Activated T-helper 1 cell treated with Interleukin-2 at 50 U/mL for 16 hours (primary cell): ENCODE measurements at regions not wholly inside any gene's neighbourhood (a gene's known extent, or its start where the extent isn't known, plus 50 kb on each side); places are given as distances from the start of the nearest gene placed in this dataset.

Experiments
- DNase-seq: peaks from one replicate; pipeline ENCODE4 v3.0.0-alpha.2; 2020; ENCODE audit warnings: low read depth

- DNase-seq, result no peak
Observed at GRCh38 chr9:79264511-79265355, 307.0 kb upstream of the TLE4 start.

GRCh38 chr9:79266986-79267385 lies 304.8 kb upstream of the TLE4 start:
- no peak for DNase-seq

- no peak for DNase-seq
Observed at GRCh38 chr9:79268806-79269205, 303.0 kb upstream of the TLE4 start.

- no peak for DNase-seq
Observed at GRCh38 chr9:79273311-79273710, 298.5 kb upstream of the TLE4 start.

- no peak for DNase-seq
Observed at GRCh38 chr9:79279356-79279755, 292.4 kb upstream of the TLE4 start.

- DNase-seq, result no peak
Observed at GRCh38 chr9:79280691-79281090, 291.1 kb upstream of the TLE4 start.

GRCh38 chr9:79284081-79284480 lies 287.7 kb upstream of the TLE4 start:
- no peak for DNase-seq

GRCh38 chr9:79286992-79287707 lies 284.6 kb upstream of the TLE4 start:
- DNase-seq, result no peak

- DNase-seq, result no peak
Observed at GRCh38 chr9:79287708-79288290, 284.0 kb upstream of the TLE4 start.

- no peak for DNase-seq
Observed at GRCh38 chr9:79289856-79290255, 281.9 kb upstream of the TLE4 start.

- DNase-seq, result no peak
Observed at GRCh38 chr9:79292731-79293280, 279.0 kb upstream of the TLE4 start.

- no peak for DNase-seq
Observed at GRCh38 chr9:79300068-79300467, 271.7 kb upstream of the TLE4 start.

GRCh38 chr9:79301085-79301484 lies 270.7 kb upstream of the TLE4 start:
- DNase-seq, result no peak

GRCh38 chr9:79301551-79302391 lies 270.0 kb upstream of the TLE4 start:
- no peak for DNase-seq

- DNase-seq, result no peak
Observed at GRCh38 chr9:79302569-79302968, 269.2 kb upstream of the TLE4 start.

GRCh38 chr9:79308012-79308411 lies 263.8 kb upstream of the TLE4 start:
- no peak for DNase-seq

- DNase-seq, result no peak
Observed at GRCh38 chr9:79312686-79313421, 258.9 kb upstream of the TLE4 start.

- DNase-seq, result no peak
Observed at GRCh38 chr9:79325501-79325900, 246.3 kb upstream of the TLE4 start.

GRCh38 chr9:79329861-79330260 lies 241.9 kb upstream of the TLE4 start:
- no peak for DNase-seq

- DNase-seq, result no peak
Observed at GRCh38 chr9:79334001-79334400, 237.8 kb upstream of the TLE4 start.

GRCh38 chr9:79334711-79335110 lies 237.1 kb upstream of the TLE4 start:
- no peak for DNase-seq
